HG03095 (cell line): ENCODE measurements at regions not wholly inside any gene's neighbourhood (a gene's known extent, or its start where the extent isn't known, plus 50 kb on each side); places are given as distances from the start of the nearest gene placed in this dataset.

Experiments
- ATAC-seq: cut with Tn5 transposase; IDR thresholded peaks from one replicate; pipeline ENCODE4 v1.9.1; 2021; ENCODE audit warnings: moderate library complexity; ENCODE audit not compliant: unreplicated experiment

GRCh38 chr20:12627485-12627884, 381.3 kb upstream of the SPTLC3 start:
- ATAC-seq: no peak

GRCh38 chr20:12638633-12639312, 370.0 kb upstream of the SPTLC3 start:
- no peak for ATAC-seq

- no peak for ATAC-seq
These were observed 368.5 kb upstream of the SPTLC3 start for GRCh38 chr20:12640251-12640650.

GRCh38 chr20:12641619-12642018, 367.2 kb upstream of the SPTLC3 start:
- no peak for ATAC-seq

GRCh38 chr20:12644461-12644860, 364.3 kb upstream of the SPTLC3 start:
- ATAC-seq: no peak

- no peak for ATAC-seq
These were observed 359.5 kb upstream of the SPTLC3 start for GRCh38 chr20:12649234-12649633.

GRCh38 chr20:12653642-12654041, 355.1 kb upstream of the SPTLC3 start:
- no peak for ATAC-seq

GRCh38 chr20:12659942-12660341, 348.8 kb upstream of the SPTLC3 start:
- no peak for ATAC-seq

GRCh38 chr20:12660918-12661317, 347.9 kb upstream of the SPTLC3 start:
- ATAC-seq: no peak

- ATAC-seq: no peak
These were observed 338.5 kb upstream of the SPTLC3 start for GRCh38 chr20:12670301-12670700.

GRCh38 chr20:12673352-12673751, 335.4 kb upstream of the SPTLC3 start:
- no peak for ATAC-seq

- no peak for ATAC-seq
These were observed 330.8 kb upstream of the SPTLC3 start for GRCh38 chr20:12677925-12678324.

- no peak for ATAC-seq
These were observed 329.3 kb upstream of the SPTLC3 start for GRCh38 chr20:12679447-12679846.

- no peak for ATAC-seq
These were observed 326.2 kb upstream of the SPTLC3 start for GRCh38 chr20:12682613-12683012.

- no peak for ATAC-seq
These were observed 321.3 kb upstream of the SPTLC3 start for GRCh38 chr20:12687476-12687875.

- ATAC-seq: no peak
These were observed 312.8 kb upstream of the SPTLC3 start for GRCh38 chr20:12695937-12696336.

GRCh38 chr20:12698817-12699216, 310.0 kb upstream of the SPTLC3 start:
- ATAC-seq: no peak

- ATAC-seq: no peak
These were observed 309.2 kb upstream of the SPTLC3 start for GRCh38 chr20:12699374-12700228.

GRCh38 chr20:12700701-12701100, 308.1 kb upstream of the SPTLC3 start:
- no peak for ATAC-seq

GRCh38 chr20:12702312-12702711, 306.5 kb upstream of the SPTLC3 start:
- no peak for ATAC-seq

- ATAC-seq: no peak
These were observed 293.4 kb upstream of the SPTLC3 start for GRCh38 chr20:12715371-12715770.

- no peak for ATAC-seq
These were observed 292.6 kb upstream of the SPTLC3 start for GRCh38 chr20:12715991-12716680.
